ENCODE measurements at regions not wholly inside any gene's neighbourhood (a gene's known extent, or its start where the extent isn't known, plus 50 kb on each side); places are given as distances from the start of the nearest gene placed in this dataset.

- Mint-ChIP-seq H3K9me3 (ENCODE audit: insufficient read depth) (no peaks in the 10 kb centered on the region), H3K27ac (no peak overlapping the region), H3K4me1 (no peaks in the 10 kb centered on the region), H3K4me3 (no peak overlapping the region), H3K27me3 (peaks cover under 1% of the 10 kb centered on the region)
- no peaks in the 10 kb centered on the region for H3K9me3 ChIP-seq (ENCODE audit: control extremely low read depth in 1 of 3, control insufficient read depth in 2 of 3, insufficient read depth in 1 of 3, low read length in 2 of 3)
- no peak for ATAC-seq (ENCODE audit: low read depth)
- no peaks in the 10 kb centered on the region for H3K4me1 ChIP-seq (ENCODE audit: control insufficient read depth in 2 of 2, insufficient read depth in 2 of 2, low read length in 2 of 2)
- no peaks in the 10 kb centered on the region for H3K79me2 ChIP-seq (ENCODE audit: control insufficient read depth, insufficient read depth, low read length)
- CTCF ChIA-PET, result interaction anchor here (0.5 kb wide), 1 partner anchor 96 kb away, joined by 4 read pairs; no protein-coding TSS in a partner anchor
- intact Hi-C loops (cut with micrococcal nuclease), result no loop called here
- no peak overlapping the region for H3K9ac ChIP-seq (ENCODE audit: low read length)
- H3K36me3 ChIP-seq (replicated peaks in 1 of 2; ENCODE audit: control extremely low read depth in 1 of 2, control insufficient read depth in 1 of 2, extremely low read depth in 1 of 2, insufficient read depth in 2 of 2, low read length in 1 of 2), result no peaks in the 10 kb centered on the region
- no peak overlapping the region for H2AFZ ChIP-seq (ENCODE audit: insufficient read depth, low read depth, low read length, poor library complexity, severe bottlenecking)
- POLR2A ChIA-PET, result no interaction called here
- H3K4me3 ChIP-seq (ENCODE audit: control extremely low read depth in 1 of 5, extremely low read depth in 1 of 5, insufficient read depth in 1 of 5, low read depth in 2 of 5, low read length in 4 of 5), result no peak overlapping the region
- WGBS (ENCODE audit: insufficient coverage), result 87% methylated on average over 7 of the region's 8 CpGs
- TF ChIP-seq, protein P1, sequence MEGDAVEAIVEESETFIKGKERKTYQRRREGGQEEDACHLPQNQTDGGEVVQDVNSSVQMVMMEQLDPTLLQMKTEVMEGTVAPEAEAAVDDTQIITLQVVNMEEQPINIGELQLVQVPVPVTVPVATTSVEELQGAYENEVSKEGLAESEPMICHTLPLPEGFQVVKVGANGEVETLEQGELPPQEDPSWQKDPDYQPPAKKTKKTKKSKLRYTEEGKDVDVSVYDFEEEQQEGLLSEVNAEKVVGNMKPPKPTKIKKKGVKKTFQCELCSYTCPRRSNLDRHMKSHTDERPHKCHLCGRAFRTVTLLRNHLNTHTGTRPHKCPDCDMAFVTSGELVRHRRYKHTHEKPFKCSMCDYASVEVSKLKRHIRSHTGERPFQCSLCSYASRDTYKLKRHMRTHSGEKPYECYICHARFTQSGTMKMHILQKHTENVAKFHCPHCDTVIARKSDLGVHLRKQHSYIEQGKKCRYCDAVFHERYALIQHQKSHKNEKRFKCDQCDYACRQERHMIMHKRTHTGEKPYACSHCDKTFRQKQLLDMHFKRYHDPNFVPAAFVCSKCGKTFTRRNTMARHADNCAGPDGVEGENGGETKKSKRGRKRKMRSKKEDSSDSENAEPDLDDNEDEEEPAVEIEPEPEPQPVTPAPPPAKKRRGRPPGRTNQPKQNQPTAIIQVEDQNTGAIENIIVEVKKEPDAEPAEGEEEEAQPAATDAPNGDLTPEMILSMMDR (IDR thresholded peaks at IDR 0.05), result no peak
- no peak for TF ChIP-seq EZH2 (IDR thresholded peaks at IDR 0.05; ENCODE audit: borderline replicate concordance, insufficient read depth, low read depth, low read length, poor library complexity, severe bottlenecking)
- H3K27ac ChIP-seq (ENCODE audit: low read length in 2 of 2), result no peak overlapping the region
- H3K4me2 ChIP-seq (replicated peaks; ENCODE audit: low read depth, low read length, poor library complexity, severe bottlenecking), result no peak overlapping the region
- no peaks in the 10 kb centered on the region for H3K27me3 ChIP-seq (replicated peaks in 1 of 4; ENCODE audit: control extremely low read depth in 1 of 4, control insufficient read depth in 3 of 4, insufficient read depth in 4 of 4, low read length in 3 of 4)
- DNase-seq, result no peak
- H4K20me1 ChIP-seq (ENCODE audit: control insufficient read depth, insufficient read depth, low read length, poor library complexity, severe bottlenecking), result no peaks in the 10 kb centered on the region
Measured at GRCh38 chr4:152072001-152072485, 311.2 kb upstream of the GATB start.

- no peaks in the 10 kb centered on the region for H3K79me2 ChIP-seq (ENCODE audit: control insufficient read depth, insufficient read depth, low read length)
- no peak overlapping the region for H3K27ac ChIP-seq (ENCODE audit: low read length in 2 of 2)
- no peak for DNase-seq
- Mint-ChIP-seq H3K27ac (no peak overlapping the region), H3K4me1 (no peaks in the 10 kb centered on the region), H3K27me3 (no peaks in the 10 kb centered on the region), H3K4me3 (no peak overlapping the region), H3K9me3 (ENCODE audit: insufficient read depth) (no peaks in the 10 kb centered on the region)
- H3K4me2 ChIP-seq (replicated peaks; ENCODE audit: low read depth, low read length, poor library complexity, severe bottlenecking), result no peak overlapping the region
- no peak overlapping the region for H3K9ac ChIP-seq (ENCODE audit: low read length)
- H3K4me1 ChIP-seq (ENCODE audit: control insufficient read depth in 2 of 2, insufficient read depth in 2 of 2, low read length in 2 of 2), result no peaks in the 10 kb centered on the region
- H3K36me3 ChIP-seq (replicated peaks in 1 of 2; ENCODE audit: control extremely low read depth in 1 of 2, control insufficient read depth in 1 of 2, extremely low read depth in 1 of 2, insufficient read depth in 2 of 2, low read length in 1 of 2), result no peaks in the 10 kb centered on the region
- ChIA-PET CTCF (interaction anchor here (0.6 kb wide), 1 partner anchor 1479 kb away, joined by 3 read pairs; no protein-coding TSS in a partner anchor), POLR2A (no interaction called here)
- ATAC-seq (ENCODE audit: low read depth), result no peak
- no peaks in the 10 kb centered on the region for H3K27me3 ChIP-seq (replicated peaks in 1 of 4; ENCODE audit: control extremely low read depth in 1 of 4, control insufficient read depth in 3 of 4, insufficient read depth in 4 of 4, low read length in 3 of 4)
- WGBS (ENCODE audit: insufficient coverage), result 91% methylated on average over 5 of the region's 6 CpGs
- no peaks in the 10 kb centered on the region for H3K9me3 ChIP-seq (ENCODE audit: control extremely low read depth in 1 of 3, control insufficient read depth in 2 of 3, insufficient read depth in 1 of 3, low read length in 2 of 3)
- no peak overlapping the region for H2AFZ ChIP-seq (ENCODE audit: insufficient read depth, low read depth, low read length, poor library complexity, severe bottlenecking)
- intact Hi-C loops (cut with micrococcal nuclease), result no loop called here
- no peaks in the 10 kb centered on the region for H4K20me1 ChIP-seq (ENCODE audit: control insufficient read depth, insufficient read depth, low read length, poor library complexity, severe bottlenecking)
- no peak for TF ChIP-seq EZH2 (IDR thresholded peaks at IDR 0.05; ENCODE audit: borderline replicate concordance, insufficient read depth, low read depth, low read length, poor library complexity, severe bottlenecking)
- TF ChIP-seq, protein P1 (IDR thresholded peaks at IDR 0.05), result no peak
- no peak overlapping the region for H3K4me3 ChIP-seq (ENCODE audit: control extremely low read depth in 1 of 5, extremely low read depth in 1 of 5, insufficient read depth in 1 of 5, low read depth in 2 of 5, low read length in 4 of 5)
Measured at GRCh38 chr4:152070854-152071253, 310.0 kb upstream of the GATB start.

Data from B cell (primary cell).